ENCODE measurements at regions not wholly inside any gene's neighbourhood (a gene's known extent, or its start where the extent isn't known, plus 50 kb on each side); places are given as distances from the start of the nearest gene placed in this dataset.

GRCh38 chr1:208607616-208608015 is 363.4 kb upstream of the PLXNA2 start:
- Mint-ChIP-seq H3K27ac (ENCODE audit: unreplicated experiment) (no peak overlapping the region), H3K36me3 (ENCODE audit: low read depth) (no peaks in the 10 kb centered on the region), H3K27me3 (ENCODE audit: low read depth) (peaks cover 13% of the 10 kb centered on the region), H3K9me3 (ENCODE audit: low read depth) (no peaks in the 10 kb centered on the region), H3K4me3 (ENCODE audit: unreplicated experiment) (no peak overlapping the region), H3K4me1 (ENCODE audit: low read depth) (peaks cover 10% of the 10 kb centered on the region)
- no peak for DNase-seq (ENCODE audit: low spot score)
- TF ChIP-seq CTCF (IDR thresholded peaks at IDR 0.05): no peak

DNA sequence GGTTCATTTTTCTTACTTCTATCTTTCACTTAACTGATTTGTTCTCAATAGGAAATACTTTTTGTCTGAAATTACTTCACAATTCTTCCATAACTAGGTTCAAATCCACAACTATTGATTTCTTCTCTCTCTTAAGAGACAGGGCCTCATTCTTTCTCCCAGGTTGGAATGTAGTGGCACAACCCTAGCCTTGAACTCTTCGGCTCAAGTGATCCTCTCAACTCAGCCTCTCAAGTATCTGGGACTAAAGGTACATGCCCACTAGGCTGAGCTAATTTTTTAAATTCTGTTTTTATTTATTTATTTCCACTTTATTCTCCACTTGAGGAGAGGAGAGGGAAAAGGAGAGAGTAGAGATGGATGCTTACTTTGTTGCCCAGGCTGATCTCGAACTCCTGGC is 370.4 kb upstream of the PLXNA2 start:
- no peak overlapping the region for H3K4me3 Mint-ChIP-seq (ENCODE audit: unreplicated experiment)
- H3K9me3 Mint-ChIP-seq (ENCODE audit: low read depth): peaks cover 19% of the 10 kb centered on the region

DNA sequence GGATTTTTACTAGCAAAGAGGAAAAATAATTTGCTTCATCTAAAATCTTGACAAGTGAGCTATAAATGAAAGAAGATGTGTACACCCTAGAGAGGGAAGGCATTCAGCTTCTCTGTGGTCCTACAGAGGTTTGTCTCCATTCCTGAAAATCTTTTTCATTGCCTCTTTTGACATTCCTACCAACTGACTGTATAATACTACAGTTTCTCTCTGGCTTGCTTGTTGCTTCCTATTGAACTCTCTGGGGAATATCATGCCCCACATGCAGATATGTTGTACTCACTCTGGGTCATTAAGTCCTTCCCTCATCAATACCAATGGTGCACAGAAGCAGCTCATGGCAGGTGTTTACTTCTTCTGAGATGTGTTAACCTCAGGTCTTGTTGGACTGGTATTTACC is 371.2 kb upstream of the PLXNA2 start:
- no peak for TF ChIP-seq CTCF (IDR thresholded peaks at IDR 0.05)
- peaks cover 12% of the 10 kb centered on the region for H3K27me3 Mint-ChIP-seq (ENCODE audit: low read depth)
- H3K4me1 Mint-ChIP-seq (ENCODE audit: low read depth): no peaks in the 10 kb centered on the region
- no peak overlapping the region for H3K27ac Mint-ChIP-seq (ENCODE audit: unreplicated experiment)
- peaks cover 3% of the 10 kb centered on the region for H3K36me3 Mint-ChIP-seq (ENCODE audit: low read depth)
- H3K4me3 Mint-ChIP-seq (ENCODE audit: unreplicated experiment): no peak overlapping the region
- no peak for DNase-seq (ENCODE audit: low spot score)
- peaks cover 27% of the 10 kb centered on the region for H3K9me3 Mint-ChIP-seq (ENCODE audit: low read depth)

More for the DNA sequence above, 370.4 kb upstream of the PLXNA2 start:
- Mint-ChIP-seq H3K4me1 (ENCODE audit: low read depth) (no peaks in the 10 kb centered on the region), H3K36me3 (ENCODE audit: low read depth) (no peaks in the 10 kb centered on the region), H3K27ac (ENCODE audit: unreplicated experiment) (no peak overlapping the region), H3K27me3 (ENCODE audit: low read depth) (peaks cover 14% of the 10 kb centered on the region)
- no peak for DNase-seq (ENCODE audit: low spot score)
- no peak for TF ChIP-seq CTCF (IDR thresholded peaks at IDR 0.05)

DNA sequence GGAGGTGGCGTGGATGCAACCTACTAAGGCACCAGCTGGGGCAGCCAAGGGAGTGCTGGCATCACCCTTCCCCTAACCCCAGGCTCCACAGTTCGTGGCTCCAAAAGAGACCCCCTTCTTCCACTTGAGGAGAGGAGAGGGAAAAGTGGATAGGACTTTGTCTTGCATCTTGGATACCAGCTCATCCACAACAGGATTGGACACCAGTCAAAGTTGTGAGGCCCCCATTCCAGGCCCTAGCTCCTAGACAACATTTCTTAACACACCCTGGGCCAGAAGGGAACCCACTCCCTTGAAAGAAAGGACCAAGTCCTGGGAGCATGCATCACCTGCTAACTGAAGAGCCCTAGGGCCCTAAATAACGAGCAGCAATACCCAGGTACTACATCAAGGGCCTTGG is 372.6 kb upstream of the PLXNA2 start:
- H3K4me1 Mint-ChIP-seq (ENCODE audit: low read depth): no peaks in the 10 kb centered on the region
- no peak overlapping the region for H3K27ac Mint-ChIP-seq (ENCODE audit: unreplicated experiment)
- TF ChIP-seq CTCF (IDR thresholded peaks at IDR 0.05): no peak
- no peak overlapping the region for H3K4me3 Mint-ChIP-seq (ENCODE audit: unreplicated experiment)
- H3K27me3 Mint-ChIP-seq (ENCODE audit: low read depth): peaks cover 9% of the 10 kb centered on the region
- H3K9me3 Mint-ChIP-seq (ENCODE audit: low read depth): peaks cover 40% of the 10 kb centered on the region
- DNase-seq (ENCODE audit: low spot score): no peak
- H3K36me3 Mint-ChIP-seq (ENCODE audit: low read depth): peaks cover 3% of the 10 kb centered on the region

DNA sequence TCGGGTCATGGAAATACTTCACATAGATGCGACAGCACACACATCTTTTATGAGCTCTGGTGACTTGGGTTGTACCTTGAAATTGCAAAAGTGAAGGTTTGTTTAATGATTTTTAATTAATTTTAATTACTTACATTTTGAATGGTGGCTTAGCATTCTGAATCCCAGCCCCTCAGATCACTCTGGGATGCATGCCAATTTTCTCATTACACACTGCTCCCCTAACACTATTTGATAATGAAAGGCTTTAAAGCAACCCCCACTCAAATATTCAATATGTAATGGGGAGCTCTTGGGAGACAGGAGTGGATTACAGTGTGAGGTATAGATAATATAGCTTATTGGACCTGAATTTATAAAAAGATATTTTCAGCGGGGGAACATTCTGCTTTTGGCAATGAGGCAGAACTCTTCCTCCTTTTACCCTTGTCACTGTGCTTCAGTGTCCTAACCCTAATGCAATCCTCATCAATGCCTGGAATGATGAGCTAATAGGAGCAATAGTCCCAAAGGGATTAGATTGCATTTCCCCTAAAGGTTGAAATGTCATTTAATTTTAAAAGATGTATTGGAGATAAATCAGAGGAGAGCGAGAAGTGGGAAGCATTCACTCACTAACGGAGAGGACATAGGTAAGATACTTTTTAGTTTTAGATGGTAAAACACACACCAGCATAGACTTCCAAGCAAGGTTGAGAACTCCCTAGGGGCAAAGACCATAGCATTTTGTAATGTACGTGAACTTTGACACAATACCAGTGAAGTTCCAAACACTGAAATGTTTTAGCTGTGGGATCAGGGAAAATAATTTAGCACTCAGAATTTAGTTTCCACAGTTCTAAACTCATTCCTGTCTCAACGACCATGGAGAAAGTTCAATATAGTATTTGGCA is 384.1 kb upstream of the PLXNA2 start:
- no peaks in the 10 kb centered on the region for H3K4me1 Mint-ChIP-seq (ENCODE audit: low read depth)
- peaks cover 3% of the 10 kb centered on the region for H3K9me3 Mint-ChIP-seq (ENCODE audit: low read depth)
- no peak for DNase-seq (ENCODE audit: low spot score)
- no peaks in the 10 kb centered on the region for H3K36me3 Mint-ChIP-seq (ENCODE audit: low read depth)
- no peak overlapping the region for H3K4me3 Mint-ChIP-seq (ENCODE audit: unreplicated experiment)
- no peak overlapping the region for H3K27ac Mint-ChIP-seq (ENCODE audit: unreplicated experiment)
- no peak for TF ChIP-seq CTCF (IDR thresholded peaks at IDR 0.05)
- peaks cover 13% of the 10 kb centered on the region for H3K27me3 Mint-ChIP-seq (ENCODE audit: low read depth)
